ENCODE measurements at regions not wholly inside any gene's neighbourhood (a gene's known extent, or its start where the extent isn't known, plus 50 kb on each side); places are given as distances from the start of the nearest gene placed in this dataset.
"Not testable (repeated sequence)": the region's sequence is repeated elsewhere in the genome, so short reads cannot be mapped to it uniquely, and the experiment has no call there.

- no peak overlapping the region for H3K4me3 ChIP-seq (ENCODE audit: low read depth, poor library complexity, severe bottlenecking)
- TF ChIP-seq CTCF (IDR thresholded peaks at IDR 0.05) (no peak), POLR2A (IDR thresholded peaks at IDR 0.05) (no peak)
- WGBS, 2 donors, result 42 to 45% methylated on average over 3 to 6 of the region's 6 CpGs
- no peak for DNase-seq (ENCODE audit: low spot score in 2 of 2)
- intact Hi-C loops (cut with DNase I; ENCODE audit: low total_unique reads), result no loop called here
These were observed 184.7 kb upstream of the ZCCHC13 start for GRCh38 chrX:74119016-74119910.

DNA sequence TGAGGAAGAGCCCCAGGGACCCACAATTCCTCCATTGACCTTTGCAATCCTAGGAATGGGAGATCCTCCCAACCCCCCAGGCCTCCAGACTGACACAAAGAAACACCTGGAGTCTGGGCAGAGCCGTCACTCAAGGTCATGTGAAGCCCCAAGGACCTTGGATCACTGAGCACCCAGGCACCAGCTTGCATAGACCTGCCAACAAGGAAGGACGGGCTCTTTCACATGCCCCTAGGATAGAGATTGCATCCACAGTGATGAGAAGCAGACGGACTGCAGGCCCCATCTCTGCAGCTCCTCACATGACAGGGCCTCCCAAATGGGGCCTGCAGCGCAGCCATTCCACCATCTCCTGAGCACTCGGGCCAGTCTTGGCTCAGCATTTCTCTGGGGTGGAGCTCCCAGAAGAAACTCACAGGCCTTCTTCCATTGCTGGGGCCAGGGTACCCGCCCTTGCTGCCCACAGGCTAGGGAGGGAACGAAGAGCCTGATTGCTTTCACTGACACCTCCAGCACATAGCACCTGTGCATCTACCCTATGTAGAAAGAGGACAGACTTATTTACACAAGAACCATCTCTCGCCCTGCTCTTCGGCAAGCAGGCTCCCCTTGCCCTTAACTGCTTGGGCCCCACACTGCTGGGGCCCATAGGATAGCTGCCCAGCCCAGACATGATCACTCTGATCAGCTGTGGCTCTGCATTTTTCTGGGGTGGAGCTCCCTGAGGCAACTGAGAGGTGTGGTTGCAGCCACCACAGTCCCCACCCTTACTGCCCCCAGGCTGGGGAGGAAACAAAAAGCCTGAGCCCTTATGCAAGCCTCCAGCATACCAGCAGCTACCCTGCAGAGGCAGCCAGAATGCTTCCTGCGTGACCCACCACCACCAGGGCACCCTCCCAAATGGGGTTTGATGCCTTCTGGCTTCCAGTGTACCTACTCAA is 185.7 kb upstream of the ZCCHC13 start:
- intact Hi-C loops (cut with DNase I; ENCODE audit: low total_unique reads), result no loop called here
- TF ChIP-seq CTCF (IDR thresholded peaks at IDR 0.05), result no peak
- no peak for TF ChIP-seq POLR2A (IDR thresholded peaks at IDR 0.05)
- no peak for DNase-seq (ENCODE audit: low spot score in 2 of 2)
- 56 to 72% methylated on average over 7 to 10 of the region's 10 CpGs for WGBS, 2 donors
- no peak overlapping the region for H3K4me3 ChIP-seq (ENCODE audit: low read depth, poor library complexity, severe bottlenecking)

DNA sequence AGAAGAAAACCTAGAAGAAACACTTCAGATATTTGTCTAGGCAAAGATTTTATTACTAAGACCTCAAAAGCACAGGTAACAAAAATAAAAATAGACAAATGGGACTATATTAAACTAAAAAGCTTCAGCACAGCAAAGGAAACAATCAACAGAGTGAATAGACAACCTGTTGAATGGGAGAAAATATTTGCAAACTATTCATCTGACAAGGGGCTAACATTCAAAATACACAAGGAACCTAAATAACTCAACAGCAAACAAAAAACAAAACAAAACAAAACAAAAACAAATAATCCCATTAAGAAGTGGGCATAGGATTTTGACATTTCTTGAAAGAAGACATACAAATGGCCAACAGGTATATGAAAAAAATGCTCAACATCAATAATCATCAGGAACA is 192.7 kb upstream of the ZCCHC13 start:
- intact Hi-C loops (cut with DNase I; ENCODE audit: low total_unique reads), result no loop called here
- H3K4me3 ChIP-seq (ENCODE audit: low read depth, poor library complexity, severe bottlenecking), result no peak overlapping the region
- TF ChIP-seq CTCF (IDR thresholded peaks at IDR 0.05) (no peak), POLR2A (IDR thresholded peaks at IDR 0.05) (no peak)
- no peak for DNase-seq (ENCODE audit: low spot score in 2 of 2)

GRCh38 chrX:74107666-74108065 is 196.3 kb upstream of the ZCCHC13 start:
- intact Hi-C loops (cut with DNase I; ENCODE audit: low total_unique reads), result no loop called here
- H3K4me3 ChIP-seq (ENCODE audit: low read depth, poor library complexity, severe bottlenecking), result no peak overlapping the region
- no peak for TF ChIP-seq POLR2A (IDR thresholded peaks at IDR 0.05)
- TF ChIP-seq CTCF (IDR thresholded peaks at IDR 0.05), result no peak
- DNase-seq (ENCODE audit: low spot score in 2 of 2), result no peak

DNA sequence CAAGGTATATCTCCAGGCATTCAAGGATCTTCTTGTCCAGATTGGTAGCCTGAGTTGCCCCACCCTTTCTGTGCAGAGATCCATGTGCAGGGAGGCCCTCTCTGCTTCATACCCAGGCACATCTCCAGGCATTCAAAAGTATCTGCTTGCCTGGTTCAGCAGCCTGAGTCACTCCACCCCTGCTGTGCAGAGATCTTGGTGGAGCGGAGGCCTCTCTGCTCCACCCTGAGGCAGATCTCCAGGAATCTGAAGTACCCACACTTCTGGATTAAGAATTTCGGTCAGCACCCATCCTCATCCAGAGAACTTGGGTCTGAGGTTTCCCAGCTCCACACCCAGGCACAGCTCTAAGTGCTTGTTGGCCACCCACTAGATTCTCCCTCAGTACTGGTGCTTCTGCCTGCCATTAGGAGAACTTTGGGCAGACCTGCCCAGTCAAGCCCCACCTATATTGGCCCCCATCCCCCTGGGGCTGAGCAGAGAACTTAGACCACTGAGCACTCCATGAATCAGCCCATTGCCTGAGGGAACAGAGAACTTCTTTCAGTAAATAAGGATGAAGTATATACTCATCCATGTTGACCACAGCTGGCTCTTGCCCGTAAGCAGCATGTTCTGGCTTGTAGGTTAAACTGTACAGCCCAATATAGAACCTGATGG is 199.5 kb upstream of the ZCCHC13 start:
- intact Hi-C loops (cut with DNase I; ENCODE audit: low total_unique reads), result no loop called here
- WGBS, 2 donors, result 75 to 89% methylated on average over 1 to 3 of the region's 3 CpGs
- no peak for TF ChIP-seq POLR2A (IDR thresholded peaks at IDR 0.05)
- TF ChIP-seq CTCF (IDR thresholded peaks at IDR 0.05), result no peak
- H3K4me3 ChIP-seq (ENCODE audit: low read depth, poor library complexity, severe bottlenecking), result no peak overlapping the region
- no peak for DNase-seq (ENCODE audit: low spot score in 2 of 2)

- H3K4me3 ChIP-seq (ENCODE audit: low read depth, poor library complexity, severe bottlenecking); intact Hi-C loops (cut with DNase I; ENCODE audit: low total_unique reads); DNase-seq (ENCODE audit: low spot score in 2 of 2): not testable (repeated sequence)
- 99% methylated on average over 14 of the region's 31 CpGs; no CpG with 5 or more reads in 1 of the 2 donors for WGBS, 2 donors
These were observed 205.6 kb upstream of the ZCCHC13 start for GRCh38 chrX:74098407-74098806.
